RKO (cell line): ENCODE measurements at regions not wholly inside any gene's neighbourhood (a gene's known extent, or its start where the extent isn't known, plus 50 kb on each side); places are given as distances from the start of the nearest gene placed in this dataset.

Experiments used
- DNase-seq: peaks from one replicate; pipeline ENCODE4 v3.0.0-alpha.2; 2016; ENCODE audit warnings: low spot score

GRCh38 chr11:122345586-122345985 lies 229.6 kb upstream of the BLID start:
- no peak for DNase-seq

- no peak for DNase-seq
These were observed 228.2 kb upstream of the BLID start for GRCh38 chr11:122344215-122344614.

- no peak for DNase-seq
These were observed 227.2 kb upstream of the BLID start for GRCh38 chr11:122343210-122343609.

GRCh38 chr11:122342089-122342744 lies 226.2 kb upstream of the BLID start:
- peak; percentile 40 for DNase-seq

GRCh38 chr11:122341477-122341876 lies 225.5 kb upstream of the BLID start:
- DNase-seq, result no peak

DNA sequence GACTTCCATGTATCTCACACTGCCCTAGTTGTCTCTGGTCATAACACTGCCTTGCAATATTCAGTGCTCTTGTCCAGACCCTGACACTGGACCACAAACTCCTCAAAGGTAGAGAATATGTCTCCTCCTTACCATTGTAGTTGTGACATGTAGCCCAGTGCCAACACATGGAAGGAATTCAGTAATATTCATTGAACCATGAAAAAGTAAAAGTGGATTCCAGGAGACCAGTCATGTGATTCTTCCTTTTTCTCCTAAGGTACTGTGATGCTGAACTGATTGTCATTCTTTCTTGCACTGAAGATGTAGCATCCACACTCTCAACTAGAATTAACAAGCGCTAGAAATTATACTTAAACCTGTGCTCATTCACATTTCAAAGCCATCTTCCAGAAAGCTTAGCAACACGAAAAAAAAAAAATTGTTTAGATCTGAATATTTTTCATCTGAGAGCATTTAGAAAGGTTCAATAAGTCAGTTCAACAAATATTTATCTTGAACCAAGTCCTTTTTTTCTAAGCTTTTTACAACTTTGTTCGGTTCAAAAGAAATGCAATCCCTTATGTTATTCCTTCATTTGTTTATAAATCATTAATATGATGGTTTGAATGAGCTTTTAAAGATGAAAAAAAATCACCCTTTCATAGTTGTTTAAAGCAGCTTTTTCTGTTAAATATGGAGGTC lies 224.7 kb upstream of the BLID start:
- DNase-seq, result no peak

GRCh38 chr11:122339436-122340060 lies 223.5 kb upstream of the BLID start:
- no peak for DNase-seq

DNA sequence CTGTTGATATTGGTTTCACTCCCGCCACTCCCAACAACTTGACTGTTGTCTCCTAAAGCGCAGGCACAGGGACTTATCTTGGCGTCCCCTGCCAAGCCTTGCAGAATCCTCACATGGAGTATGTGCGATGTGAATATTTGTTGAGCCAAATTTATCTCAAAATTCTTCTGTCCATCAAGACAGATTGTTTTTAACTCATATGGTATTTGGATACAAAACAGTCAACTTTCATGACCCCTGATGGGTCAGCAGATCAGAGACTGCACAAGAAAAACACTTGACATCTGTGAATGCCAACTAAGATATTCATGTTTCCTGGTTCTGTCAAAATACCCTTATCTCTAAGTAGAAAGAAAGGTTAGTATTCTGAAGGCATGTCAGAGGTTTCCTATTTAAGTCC lies 221.7 kb upstream of the BLID start:
- DNase-seq, result no peak

DNA sequence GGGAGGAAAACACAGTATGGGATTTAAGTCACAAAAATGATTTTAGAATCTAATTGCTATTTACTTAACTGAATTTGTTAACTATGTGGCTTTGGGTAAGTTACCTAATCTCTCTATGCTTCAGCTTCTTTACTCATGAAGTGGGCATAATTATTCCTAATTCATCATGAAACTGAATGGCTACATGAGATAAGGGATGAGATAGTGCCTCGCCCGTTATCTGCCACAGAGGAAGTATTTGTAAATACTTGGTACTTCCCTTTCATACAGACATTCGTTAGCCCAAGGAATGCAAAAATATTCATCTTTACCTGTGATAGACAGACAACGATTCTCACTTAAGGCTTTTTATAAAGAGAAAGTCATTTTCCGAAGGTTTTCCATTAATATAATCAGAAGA lies 221.2 kb upstream of the BLID start:
- DNase-seq, result no peak

- DNase-seq, result no peak
These were observed 220.7 kb upstream of the BLID start for GRCh38 chr11:122336706-122337105.

DNA sequence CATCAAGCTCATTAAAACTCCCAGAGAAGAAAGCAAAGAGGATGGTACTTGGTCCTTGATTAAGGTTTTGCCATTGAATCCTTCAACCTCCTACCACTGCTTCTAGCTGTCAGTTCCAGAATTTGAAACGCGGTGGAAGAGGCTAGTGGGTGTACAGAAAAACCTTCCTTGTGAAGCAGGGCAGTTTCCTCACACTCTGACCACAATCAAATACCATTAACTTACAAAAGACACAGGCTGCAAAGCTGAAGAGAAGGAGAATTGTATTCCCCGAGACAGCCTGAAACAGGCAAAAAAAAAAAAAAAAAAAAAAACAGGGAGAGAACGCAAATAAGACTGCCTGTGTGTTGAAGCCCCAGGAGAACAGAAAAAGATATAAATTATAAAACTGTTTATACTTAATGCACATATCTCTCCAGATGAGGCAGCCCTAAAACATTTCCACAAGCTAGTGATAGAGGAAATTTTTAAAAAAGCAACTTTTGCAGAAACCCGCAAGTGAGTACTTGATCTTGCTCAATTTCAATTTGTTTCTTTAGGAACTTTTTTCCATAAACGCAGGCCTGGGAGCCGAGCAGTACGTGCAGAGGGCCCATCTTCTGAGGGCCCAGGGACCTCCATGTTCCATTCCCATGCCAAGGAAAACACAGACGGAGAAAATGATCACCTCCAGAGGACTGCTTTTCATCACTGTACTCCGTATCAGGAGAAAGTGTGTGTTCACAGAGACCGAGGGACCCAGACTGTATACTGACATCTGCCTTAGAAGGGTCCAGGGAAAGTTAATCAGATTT lies 218.7 kb upstream of the BLID start:
- no peak for DNase-seq

DNA sequence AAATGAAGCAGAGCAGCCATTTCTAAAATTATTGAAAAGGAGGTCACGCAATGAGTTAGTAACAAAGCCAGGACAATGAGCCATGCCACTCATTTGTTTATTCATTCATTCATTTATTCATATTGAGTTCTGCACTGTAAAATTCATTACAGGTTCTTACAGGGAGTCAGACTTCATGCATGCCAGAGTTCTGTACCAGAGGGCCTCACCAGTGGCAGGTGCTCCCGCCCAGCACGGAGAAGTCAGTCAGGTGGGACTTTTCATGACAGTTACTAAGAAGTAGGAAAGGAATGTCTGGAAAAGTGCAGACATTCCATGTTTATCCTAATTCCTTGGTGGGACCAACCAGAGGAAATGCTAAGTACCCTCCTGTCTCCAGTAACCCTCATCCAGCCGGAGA lies 217.5 kb upstream of the BLID start:
- DNase-seq, result no peak

DNA sequence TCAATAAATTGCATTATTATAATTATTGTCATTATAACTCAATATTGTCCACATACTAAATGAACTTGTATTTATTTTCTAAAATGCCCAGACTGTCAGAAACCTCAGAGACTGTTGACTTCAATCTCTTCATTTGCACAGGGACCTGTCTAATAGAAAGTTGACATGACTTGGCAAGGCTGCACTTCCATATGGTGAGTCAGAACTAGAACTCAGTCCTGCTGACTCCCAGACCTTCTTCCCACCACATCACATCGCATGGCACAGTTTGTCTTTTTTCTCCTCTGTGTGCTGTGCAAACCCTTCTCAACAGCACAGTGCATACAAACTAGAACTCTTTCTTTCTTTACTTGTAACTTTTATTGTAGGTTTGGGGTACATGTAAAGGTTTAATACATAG lies 215.1 kb upstream of the BLID start:
- no peak for DNase-seq

GRCh38 chr11:122330279-122330965 lies 214.4 kb upstream of the BLID start:
- DNase-seq, result no peak

DNA sequence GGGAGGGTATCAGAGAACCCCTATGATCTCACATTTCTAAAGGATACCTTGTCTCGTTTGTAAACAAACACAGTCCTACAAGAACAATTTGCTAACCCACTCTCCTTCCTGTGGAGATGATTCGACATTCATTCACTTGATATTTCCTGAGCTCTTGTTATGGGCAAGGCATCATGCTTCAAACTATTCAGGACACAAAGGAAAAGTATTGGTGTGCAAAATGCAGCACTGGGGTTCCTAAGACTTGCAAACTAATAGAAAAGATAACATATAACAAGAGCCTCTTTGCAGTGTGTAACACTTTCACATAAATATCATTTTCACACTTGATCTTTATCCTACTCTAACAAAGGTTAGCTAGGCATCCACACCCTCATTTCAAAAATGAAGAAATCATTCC lies 211.5 kb upstream of the BLID start:
- no peak for DNase-seq

GRCh38 chr11:122323754-122324421 lies 207.9 kb upstream of the BLID start:
- no peak for DNase-seq

DNA sequence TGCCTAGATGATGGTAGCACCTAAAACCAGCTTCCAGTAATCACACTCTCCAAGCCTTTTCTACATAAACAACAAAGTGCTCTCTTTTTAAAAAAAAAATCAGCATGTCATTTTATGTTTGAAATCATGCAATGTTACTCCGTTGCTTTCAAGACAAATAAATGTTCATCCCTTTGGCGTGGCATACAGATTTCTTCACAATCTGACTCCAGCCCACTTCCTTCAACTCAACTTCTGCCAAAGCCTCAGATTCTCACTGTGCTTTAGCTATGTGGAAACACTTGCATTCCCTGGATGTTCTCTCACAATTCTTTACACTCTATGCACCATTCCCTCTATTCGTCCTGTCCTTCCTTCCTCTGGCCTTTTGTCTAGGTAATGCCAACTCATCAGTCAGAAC lies 206.3 kb upstream of the BLID start:
- DNase-seq, result no peak

- DNase-seq, result no peak
These were observed 204.7 kb upstream of the BLID start for GRCh38 chr11:122320671-122321070.

DNA sequence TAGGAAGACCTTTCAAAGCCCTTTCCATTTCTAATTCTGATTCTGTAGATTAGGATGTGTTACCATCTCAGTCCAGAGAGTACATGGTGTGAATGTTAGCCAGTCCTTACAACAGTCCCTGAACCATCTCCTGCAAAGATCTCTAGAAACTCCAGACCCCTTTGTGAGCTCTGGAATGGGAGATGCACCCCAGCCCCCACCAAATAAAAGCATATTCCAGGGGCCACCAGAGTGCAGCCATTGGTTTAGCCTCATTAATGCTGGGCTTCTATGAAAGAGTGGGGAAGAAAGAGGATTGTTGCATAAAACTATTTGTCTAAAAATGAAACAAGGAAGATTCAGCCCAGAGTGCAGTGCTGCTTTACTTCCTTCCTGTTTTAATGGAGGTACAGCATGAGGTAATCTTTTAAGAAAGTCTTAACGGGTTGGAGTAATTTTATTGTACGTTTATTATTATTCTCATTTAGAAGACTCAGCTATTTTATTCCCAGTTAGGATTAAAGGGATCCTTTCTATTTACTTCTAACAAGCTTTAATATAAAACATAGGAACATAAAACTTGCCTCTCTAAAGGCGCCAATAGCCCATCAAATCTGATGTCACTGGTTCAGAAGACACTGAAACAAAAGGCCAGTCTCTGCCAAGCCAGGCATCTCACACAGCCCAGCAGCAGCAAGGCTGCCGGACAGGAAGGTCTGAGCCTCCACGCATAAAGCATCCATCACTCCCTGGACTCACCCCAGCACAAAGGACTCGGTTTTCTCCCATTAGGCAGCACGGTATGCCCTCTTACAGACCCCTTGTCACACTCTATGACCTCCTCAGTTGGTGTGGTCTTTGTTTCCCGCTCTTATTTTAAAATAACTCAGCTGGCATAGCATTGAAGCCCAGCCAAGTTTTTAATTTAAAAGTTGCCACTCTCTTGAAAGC lies 203.9 kb upstream of the BLID start:
- no peak for DNase-seq

- no peak for DNase-seq
These were observed 203.1 kb upstream of the BLID start for GRCh38 chr11:122319085-122319484.

DNA sequence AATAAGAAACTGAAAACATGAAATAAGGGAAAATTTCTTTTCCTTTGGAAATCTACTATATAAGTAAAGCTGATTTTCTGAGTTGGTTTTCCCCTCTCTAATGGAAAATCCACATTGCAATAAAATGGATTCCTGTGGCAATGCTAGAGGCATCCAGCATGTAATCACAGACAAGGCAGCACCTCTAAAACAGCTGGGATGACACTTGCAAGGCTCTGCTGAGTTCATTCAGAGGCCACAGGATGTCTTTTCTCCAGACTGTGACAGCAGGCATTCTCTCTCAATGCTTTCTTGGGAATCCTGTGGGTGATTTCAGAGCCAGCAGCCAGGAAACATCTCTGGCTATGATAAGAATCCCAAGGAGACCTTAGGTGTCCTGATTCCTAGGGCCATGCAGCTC lies 201.3 kb upstream of the BLID start:
- DNase-seq, result no peak
